OCI-LY1 (cell line): ENCODE measurements at regions not wholly inside any gene's neighbourhood (a gene's known extent, or its start where the extent isn't known, plus 50 kb on each side); places are given as distances from the start of the nearest gene placed in this dataset.

Experiments
- H2AFZ ChIP-seq: fragments of 200-600 bp; sonication (generic), shearing (Covaris generic); 2 replicates; pipeline ENCODE4 v1.6.0; 2014; ENCODE audit warnings: antibody characterized with exemption, mild to moderate bottlenecking, low read length
- H3F3A ChIP-seq: fragments of 200-600 bp; sonication (generic), shearing (Covaris generic); 2 replicates; pipeline ENCODE4 v1.6.0; 2014; ENCODE audit warnings: mild to moderate bottlenecking, antibody characterized with exemption, low read length, moderate library complexity; ENCODE audit not compliant: insufficient read depth
- H3K27ac ChIP-seq: fragments of 200-600 bp; sonication (generic); 2 replicates; pipeline ENCODE4 v1.5.1; 2014; ENCODE audit warnings: low read length, mixed run types, mild to moderate bottlenecking, low read depth; ENCODE audit not compliant: poor library complexity, severe bottlenecking
- H3K27me3 ChIP-seq: fragments of 200-600 bp; sonication (generic); 2 replicates; pipeline ENCODE4 v1.6.0; 2014; ENCODE audit warnings: antibody characterized with exemption, mild to moderate bottlenecking, low read length, moderate library complexity; ENCODE audit not compliant: insufficient read depth
- H3K36me3 ChIP-seq: fragments of 200-600 bp; sonication (generic); 2 replicates; pipeline ENCODE4 v1.6.1; 2014; ENCODE audit warnings: mild to moderate bottlenecking, antibody characterized with exemption, low read length, moderate library complexity, mixed read lengths; ENCODE audit not compliant: insufficient read depth
- H3K4me1 ChIP-seq: fragments of 200-600 bp; sonication (generic); 2 replicates; pipeline ENCODE4 v1.5.1; 2014; ENCODE audit warnings: mild to moderate bottlenecking, low read length, moderate library complexity; ENCODE audit not compliant: insufficient read depth, severe bottlenecking
- H3K4me2 ChIP-seq: fragments of 200-600 bp; sonication (generic), shearing (Covaris generic); 2 replicates; pipeline ENCODE4 v1.6.1; 2014; ENCODE audit warnings: low read length
- H3K4me3 ChIP-seq: fragments of 200-600 bp; sonication (generic); 2 replicates; pipeline ENCODE4 v1.5.1; 2014; ENCODE audit warnings: low read length, low read depth, mild to moderate bottlenecking, mixed read lengths; ENCODE audit not compliant: poor library complexity, severe bottlenecking
- H3K79me2 ChIP-seq: fragments of 200-600 bp; shearing (Covaris generic); 2 replicates; pipeline ENCODE4 v1.6.1; 2016; ENCODE audit warnings: mixed run types, low read length, mixed read lengths; ENCODE audit not compliant: insufficient read depth
- H3K9ac ChIP-seq: fragments of 200-600 bp; sonication (generic), shearing (Covaris generic); 2 replicates; pipeline ENCODE4 v1.6.1; 2014; ENCODE audit warnings: mild to moderate bottlenecking, low read length, mixed read lengths
- H3K9me2 ChIP-seq: fragments of 200-600 bp; sonication (generic), shearing (Covaris generic); 2 replicates; pipeline ENCODE4 v1.6.1; 2014; ENCODE audit warnings: low read depth, mild to moderate bottlenecking, low read length, mixed read lengths
- H3K9me3 ChIP-seq: fragments of 200-600 bp; shearing (Covaris generic); 2 replicates; pipeline ENCODE4 v1.6.1; 2014; ENCODE audit warnings: low read length, mixed read lengths
- H4K20me1 ChIP-seq: fragments of 200-600 bp; sonication (generic), shearing (Covaris generic); 2 replicates; pipeline ENCODE4 v1.6.0; 2016; ENCODE audit warnings: mild to moderate bottlenecking, low read length; ENCODE audit not compliant: insufficient read depth
- EZH2 ChIP-seq: fragments of 200-600 bp; sonication (generic), shearing (Covaris generic); IDR thresholded peaks from 2 replicates; pipeline ENCODE4 v1.8.0; 2017; ENCODE audit warnings: borderline replicate concordance, mixed run types, mild to moderate bottlenecking, antibody characterized with exemption, low read length, moderate library complexity, mixed read lengths
- TF ChIP-seq, protein P1 (sequence below): fragments of 200-600 bp; sonication (generic), shearing (Covaris generic); IDR thresholded peaks from 2 replicates; pipeline ENCODE4 v1.5.1; 2017; ENCODE audit warnings: mild to moderate bottlenecking, antibody characterized with exemption, low read length, moderate library complexity, mixed read lengths

- H3K9ac ChIP-seq = no peak overlapping the region
- H3K4me3 ChIP-seq = no peak overlapping the region
- TF ChIP-seq, protein P1, sequence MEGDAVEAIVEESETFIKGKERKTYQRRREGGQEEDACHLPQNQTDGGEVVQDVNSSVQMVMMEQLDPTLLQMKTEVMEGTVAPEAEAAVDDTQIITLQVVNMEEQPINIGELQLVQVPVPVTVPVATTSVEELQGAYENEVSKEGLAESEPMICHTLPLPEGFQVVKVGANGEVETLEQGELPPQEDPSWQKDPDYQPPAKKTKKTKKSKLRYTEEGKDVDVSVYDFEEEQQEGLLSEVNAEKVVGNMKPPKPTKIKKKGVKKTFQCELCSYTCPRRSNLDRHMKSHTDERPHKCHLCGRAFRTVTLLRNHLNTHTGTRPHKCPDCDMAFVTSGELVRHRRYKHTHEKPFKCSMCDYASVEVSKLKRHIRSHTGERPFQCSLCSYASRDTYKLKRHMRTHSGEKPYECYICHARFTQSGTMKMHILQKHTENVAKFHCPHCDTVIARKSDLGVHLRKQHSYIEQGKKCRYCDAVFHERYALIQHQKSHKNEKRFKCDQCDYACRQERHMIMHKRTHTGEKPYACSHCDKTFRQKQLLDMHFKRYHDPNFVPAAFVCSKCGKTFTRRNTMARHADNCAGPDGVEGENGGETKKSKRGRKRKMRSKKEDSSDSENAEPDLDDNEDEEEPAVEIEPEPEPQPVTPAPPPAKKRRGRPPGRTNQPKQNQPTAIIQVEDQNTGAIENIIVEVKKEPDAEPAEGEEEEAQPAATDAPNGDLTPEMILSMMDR = no peak
- TF ChIP-seq EZH2 = no peak
- no peaks in the 10 kb centered on the region for H3K4me1 ChIP-seq
- no peak overlapping the region for H2AFZ ChIP-seq
- H3K36me3 ChIP-seq = no peaks in the 10 kb centered on the region
- no peaks in the 10 kb centered on the region for H4K20me1 ChIP-seq
- H3K9me2 ChIP-seq = no peaks in the 10 kb centered on the region
- no peak overlapping the region for H3K4me2 ChIP-seq
- no peaks in the 10 kb centered on the region for H3K27me3 ChIP-seq
- no peak overlapping the region for H3K27ac ChIP-seq
- no peaks in the 10 kb centered on the region for H3K79me2 ChIP-seq
- H3F3A ChIP-seq = no peaks in the 10 kb centered on the region
- no peaks in the 10 kb centered on the region for H3K9me3 ChIP-seq
Measured at GRCh38 chr4:125801924-125802323, 487.2 kb downstream of the FAT4 start.

- TF ChIP-seq EZH2 = no peak
- TF ChIP-seq, protein P1 = no peak
- Histone ChIP-seq H3K4me3 (no peak overlapping the region), H3K27me3 (no peaks in the 10 kb centered on the region), H3K4me1 (no peaks in the 10 kb centered on the region), H3K27ac (no peak overlapping the region), H3K79me2 (no peaks in the 10 kb centered on the region), H3K4me2 (no peak overlapping the region), H3K9me2 (no peaks in the 10 kb centered on the region), H3K9ac (no peak overlapping the region), H4K20me1 (no peaks in the 10 kb centered on the region), H3F3A (no peaks in the 10 kb centered on the region), H3K9me3 (no peaks in the 10 kb centered on the region), H2AFZ (no peak overlapping the region), H3K36me3 (no peaks in the 10 kb centered on the region)
Measured at GRCh38 chr4:125808022-125808421, 493.3 kb downstream of the FAT4 start.

DNA sequence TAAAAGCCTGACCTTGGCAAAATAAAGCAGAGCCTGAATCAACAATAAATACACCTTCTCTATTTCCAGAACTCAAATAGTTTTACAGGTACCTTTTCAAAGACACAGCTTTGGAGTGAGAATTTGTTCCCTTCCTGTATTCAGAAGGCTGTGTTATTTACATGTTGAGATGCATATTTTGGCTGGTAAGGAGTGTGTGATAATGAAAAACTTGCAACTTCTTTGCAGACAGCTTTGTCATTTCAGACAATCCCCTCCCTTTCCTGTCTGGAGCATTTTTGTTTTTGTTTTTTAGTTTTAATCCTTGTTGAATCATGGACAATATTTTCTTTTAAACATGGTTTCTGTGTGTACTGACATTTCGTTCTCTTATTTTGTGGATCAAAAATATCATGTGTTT lies 493.8 kb downstream of the FAT4 start:
- Histone ChIP-seq H3K4me1 (no peaks in the 10 kb centered on the region), H3K9ac (no peak overlapping the region), H3K9me2 (no peaks in the 10 kb centered on the region), H3K27ac (no peak overlapping the region), H3K4me2 (no peak overlapping the region), H3K27me3 (no peaks in the 10 kb centered on the region), H3K4me3 (no peak overlapping the region), H3K79me2 (no peaks in the 10 kb centered on the region), H3K9me3 (no peaks in the 10 kb centered on the region), H4K20me1 (no peaks in the 10 kb centered on the region), H2AFZ (no peak overlapping the region), H3K36me3 (no peaks in the 10 kb centered on the region), H3F3A (no peaks in the 10 kb centered on the region)
- no peak for TF ChIP-seq EZH2
- TF ChIP-seq, protein P1 = no peak
